HG03575 (cell line): ENCODE measurements at regions not wholly inside any gene's neighbourhood (a gene's known extent, or its start where the extent isn't known, plus 50 kb on each side); places are given as distances from the start of the nearest gene placed in this dataset.
"Not testable (repeated sequence)": the region's sequence is repeated elsewhere in the genome, so short reads cannot be mapped to it uniquely, and the experiment has no call there.

ENCODE experiments used
- ATAC-seq: cut with Tn5 transposase; IDR thresholded peaks from one replicate; pipeline ENCODE4 v1.9.1; 2021; ENCODE audit not compliant: unreplicated experiment, insufficient number of reproducible peaks, low FRiP score; ENCODE audit errors: extremely low read depth

DNA sequence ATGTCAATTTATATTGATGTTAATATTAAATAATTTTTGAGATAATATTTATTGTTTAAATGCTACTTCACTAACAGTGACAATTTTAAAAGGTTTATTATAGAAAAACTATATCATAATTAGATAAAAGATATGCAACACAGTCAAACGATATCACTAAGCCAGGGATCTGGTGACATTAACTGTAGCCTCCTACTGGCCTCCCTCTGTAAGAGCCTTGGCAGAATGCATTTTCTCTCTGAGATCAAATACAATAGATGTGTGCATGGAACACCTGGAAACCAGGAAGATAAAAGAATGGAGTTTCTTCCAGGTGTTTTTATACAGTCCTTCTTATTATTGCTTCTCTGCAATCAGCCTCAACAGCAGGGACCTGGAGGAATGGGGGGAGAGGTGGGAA lies 1762.1 kb downstream of the BRINP3 start:
- no peak for ATAC-seq

DNA sequence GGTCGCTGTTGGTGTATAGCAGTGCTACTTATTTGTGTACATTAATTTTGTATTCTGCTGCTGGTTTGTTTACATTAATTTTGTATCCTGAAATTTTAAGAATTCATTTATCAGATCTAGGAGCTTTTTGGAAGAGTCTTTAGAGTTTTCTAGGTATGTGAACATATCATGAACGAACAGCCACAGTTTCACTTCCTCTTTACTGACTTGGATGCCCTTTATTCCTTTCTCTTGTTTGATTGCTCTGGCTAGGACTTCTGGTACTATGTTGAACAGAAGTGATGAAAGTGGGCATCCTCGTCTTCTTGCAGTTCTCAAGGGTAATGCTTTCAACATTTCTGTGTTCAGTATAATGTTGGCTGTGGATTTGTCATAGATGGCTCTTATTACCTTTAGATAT lies 1757.9 kb downstream of the BRINP3 start:
- ATAC-seq: no peak

DNA sequence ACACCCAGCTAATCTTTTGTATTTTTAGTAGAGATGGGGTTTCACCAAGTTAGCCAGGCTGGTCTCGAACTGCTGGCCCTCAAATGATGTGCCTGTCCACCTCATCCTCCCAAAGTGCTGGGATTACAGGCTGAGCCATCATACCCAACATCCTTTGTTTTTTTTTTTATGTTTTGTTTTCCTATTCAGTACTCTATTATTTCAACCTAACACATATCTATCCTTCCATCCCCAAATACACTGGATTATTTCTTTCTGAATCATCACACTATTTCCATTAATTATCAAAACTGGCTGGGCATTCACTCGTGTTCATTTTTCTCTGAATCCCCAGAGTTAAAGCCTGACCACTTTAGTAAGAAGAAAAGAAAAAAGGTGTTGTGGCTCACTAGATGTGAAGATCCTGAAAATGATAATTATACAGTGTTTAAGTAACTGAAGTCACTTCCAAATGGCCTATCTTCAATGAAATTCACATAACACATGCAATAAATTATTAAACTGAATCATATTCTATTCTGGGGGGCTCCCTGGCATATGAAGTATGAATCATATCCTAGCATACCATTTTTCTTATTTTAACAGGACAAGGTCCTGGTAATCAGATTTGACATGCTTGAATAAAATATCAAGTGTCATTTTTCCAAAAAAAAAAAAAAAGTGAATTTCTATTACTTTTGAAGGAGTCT lies 1754.2 kb downstream of the BRINP3 start:
- ATAC-seq: no peak

DNA sequence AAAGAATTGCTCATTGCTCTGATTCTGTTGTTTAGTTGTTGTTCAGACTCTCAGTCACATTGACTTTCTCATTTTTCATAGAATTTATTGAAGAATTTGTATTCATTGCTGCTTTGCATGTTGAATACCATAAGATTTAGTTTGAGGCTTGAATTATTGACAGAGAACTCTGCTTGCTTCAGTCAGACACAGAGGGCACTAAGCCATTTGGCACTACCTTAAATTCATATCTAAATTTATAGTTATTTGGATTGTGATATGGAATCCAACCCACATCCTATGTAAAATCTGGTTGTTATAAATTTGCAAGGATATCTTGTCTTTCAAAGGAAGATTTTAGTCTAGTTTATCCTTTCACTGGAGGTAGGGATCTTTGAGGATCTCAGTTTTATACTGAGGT lies 1748.6 kb downstream of the BRINP3 start:
- no peak for ATAC-seq

DNA sequence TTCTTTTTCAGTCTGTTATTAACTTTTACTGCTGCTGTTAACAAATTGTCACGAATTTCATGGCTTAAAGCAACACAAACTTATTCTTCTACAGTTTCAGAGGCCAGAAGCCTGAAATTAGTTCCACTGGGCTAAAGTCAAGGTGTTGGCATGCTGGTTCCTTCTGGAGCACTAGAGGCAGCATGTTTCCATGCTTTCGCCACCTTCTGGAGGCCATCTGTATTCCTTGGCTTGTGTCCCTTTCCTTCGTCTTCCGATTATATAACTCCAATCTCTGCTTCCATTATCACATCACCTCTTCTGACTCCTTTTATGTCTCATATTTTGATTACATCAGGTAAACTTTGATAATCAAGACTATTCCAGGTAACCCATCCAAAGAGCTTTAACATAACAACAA lies 1742.1 kb downstream of the BRINP3 start:
- ATAC-seq: no peak

DNA sequence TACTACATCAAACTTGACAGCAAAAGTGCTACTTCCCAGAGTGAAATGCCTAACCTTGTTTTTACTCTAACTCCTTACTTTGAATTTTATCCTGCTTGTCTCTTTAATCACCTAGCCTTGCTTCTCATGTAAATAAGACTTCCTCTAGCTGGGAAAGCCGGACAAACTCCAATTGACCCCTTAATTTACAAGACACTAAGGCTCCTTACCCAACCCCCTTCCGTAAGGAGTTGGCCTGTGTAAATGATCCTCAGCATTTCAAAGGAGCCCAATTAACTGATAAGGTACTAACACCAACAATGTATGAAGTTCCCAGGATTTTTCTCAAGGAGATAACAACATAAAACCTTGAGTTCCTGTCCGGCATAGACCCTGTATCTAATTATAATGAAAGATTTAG lies 1728.4 kb downstream of the BRINP3 start:
- ATAC-seq: not testable (repeated sequence)

DNA sequence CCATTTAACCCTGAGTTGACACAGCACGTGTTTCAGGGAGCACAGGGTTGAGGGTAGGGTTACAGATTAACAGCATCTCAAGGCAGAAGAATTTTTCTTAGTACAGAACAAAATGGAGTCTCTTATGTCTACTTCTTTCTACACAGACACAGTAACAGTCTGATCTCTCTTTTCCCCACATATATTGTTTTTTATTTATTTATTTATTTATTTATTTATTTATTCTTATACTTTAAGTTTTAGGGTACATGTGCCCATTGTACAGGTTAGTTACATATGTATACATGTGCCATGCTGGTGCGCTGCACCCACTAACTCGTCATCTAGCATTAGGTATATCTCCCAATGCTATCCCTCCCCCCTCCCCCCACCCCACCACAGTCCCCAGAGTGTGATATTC lies 1725.6 kb downstream of the BRINP3 start:
- not testable (repeated sequence) for ATAC-seq

DNA sequence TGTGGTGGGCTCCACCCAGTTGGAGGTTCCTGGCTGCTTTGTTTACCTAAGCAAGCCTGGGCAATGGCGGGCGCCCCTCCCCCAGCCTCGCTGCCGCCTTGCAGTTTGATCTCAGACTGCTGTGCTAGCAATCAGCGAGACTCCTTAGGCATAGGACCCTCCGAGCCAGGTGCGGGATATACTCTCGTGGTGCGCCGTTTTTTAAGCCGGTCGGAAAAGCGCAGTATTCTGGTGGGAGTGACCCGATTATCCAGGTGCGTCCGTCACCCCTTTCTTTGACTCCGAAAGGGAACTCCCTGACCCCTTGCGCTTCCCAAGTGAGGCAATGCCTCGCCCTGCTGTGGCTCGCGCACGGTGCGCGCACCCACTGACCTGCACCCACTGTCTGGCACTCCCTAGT lies 1719.9 kb downstream of the BRINP3 start:
- not testable (repeated sequence) for ATAC-seq

DNA sequence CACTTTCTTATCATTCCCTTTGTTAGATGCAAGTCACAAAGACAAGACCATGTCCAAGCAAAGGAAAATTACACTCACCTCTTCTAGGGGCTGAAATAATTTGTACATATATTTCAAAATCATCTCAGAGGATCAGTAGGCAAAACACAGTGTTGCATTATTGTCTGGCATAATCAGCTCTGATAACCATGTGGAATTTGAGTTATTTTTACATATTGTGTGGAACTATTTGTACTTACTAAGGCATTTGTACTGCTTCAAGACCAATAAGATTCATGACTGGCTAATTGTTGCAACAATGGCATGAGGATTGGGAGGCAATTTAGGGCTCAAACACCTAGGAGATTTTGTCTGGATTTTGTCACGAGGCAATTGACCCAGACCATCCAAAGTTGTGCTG lies 1716.4 kb downstream of the BRINP3 start:
- ATAC-seq: no peak

DNA sequence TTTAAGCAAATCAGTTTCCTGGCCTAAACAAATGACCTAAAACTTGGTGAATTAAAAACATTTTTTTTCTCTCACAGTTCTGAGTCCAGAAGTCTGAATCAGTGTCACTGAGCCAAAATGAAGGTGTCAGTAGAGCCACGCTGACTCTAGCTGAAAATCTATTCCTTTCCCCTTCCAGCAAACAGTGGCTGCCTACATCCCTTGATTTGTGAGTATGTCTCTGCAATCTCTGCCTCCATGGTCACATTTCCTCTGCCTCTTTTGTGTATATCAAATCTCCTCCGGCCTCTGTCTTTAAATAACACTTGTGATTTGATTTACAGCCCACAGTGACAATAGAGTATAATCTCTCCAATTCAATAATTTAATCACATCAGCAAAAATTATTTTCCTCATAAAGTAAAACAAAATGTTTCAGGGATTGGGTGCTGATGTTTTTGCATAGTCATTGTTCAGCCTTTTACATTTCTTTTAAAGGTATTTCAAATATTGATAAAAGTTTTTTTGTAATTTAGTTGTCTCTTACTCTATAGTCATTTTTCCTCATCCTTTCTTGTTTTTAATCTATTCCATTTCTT lies 1715.4 kb downstream of the BRINP3 start:
- no peak for ATAC-seq

DNA sequence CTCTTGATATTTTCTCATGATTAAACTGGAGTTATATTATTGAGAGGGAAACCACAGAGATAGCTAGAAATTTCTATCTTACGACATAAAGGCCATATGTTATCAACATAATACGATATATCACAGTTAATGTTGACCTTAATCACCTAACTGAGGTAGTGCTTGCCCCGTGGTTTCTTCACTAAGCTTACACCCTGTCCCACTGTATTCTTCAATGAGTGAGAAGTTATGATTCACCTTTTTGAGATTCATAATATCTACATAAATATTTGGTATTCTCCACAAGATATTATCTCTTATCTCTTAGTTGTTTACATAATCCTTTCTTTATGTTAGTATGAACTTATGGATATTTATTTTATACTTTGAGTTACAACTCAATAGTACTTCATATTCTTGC lies 1714.1 kb downstream of the BRINP3 start:
- ATAC-seq: no peak

DNA sequence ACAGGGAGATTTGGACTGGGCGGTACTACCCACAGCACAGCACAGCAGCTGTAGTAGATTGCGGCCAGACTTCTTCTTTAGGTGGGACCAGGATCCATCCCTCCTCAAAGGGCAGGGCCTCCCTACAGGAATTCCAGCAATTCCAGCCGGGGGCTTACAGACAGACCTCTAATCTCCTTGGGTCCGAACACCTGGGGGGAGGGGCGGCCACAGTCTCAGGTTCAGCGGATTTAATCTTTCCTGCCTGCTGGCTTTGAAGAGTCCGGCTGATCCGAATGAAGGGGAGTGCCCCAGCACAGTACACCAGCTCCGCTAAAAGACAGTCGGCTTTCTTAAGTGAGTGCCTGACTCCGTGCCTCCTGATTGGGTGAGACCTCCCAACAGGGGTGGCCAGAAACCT lies 1708.5 kb downstream of the BRINP3 start:
- no peak for ATAC-seq

DNA sequence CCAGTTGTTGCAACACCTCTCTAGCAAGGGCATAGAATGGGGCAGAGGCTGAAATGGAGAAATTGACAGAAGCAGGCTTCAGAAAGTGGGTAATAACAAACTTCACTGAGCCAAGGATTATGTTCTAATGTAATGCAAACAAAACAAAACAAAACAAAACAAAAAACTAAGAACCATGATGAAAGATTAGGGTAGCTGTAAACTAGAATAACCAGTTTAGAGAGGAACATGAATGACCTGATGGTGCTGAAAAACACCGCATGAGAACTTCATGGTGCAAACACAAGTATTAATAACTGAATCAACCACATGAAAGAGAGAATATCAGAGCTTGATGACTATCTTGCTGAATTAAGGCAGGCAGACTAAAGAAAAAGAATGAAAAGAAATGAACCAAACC lies 1707.7 kb downstream of the BRINP3 start:
- no peak for ATAC-seq

DNA sequence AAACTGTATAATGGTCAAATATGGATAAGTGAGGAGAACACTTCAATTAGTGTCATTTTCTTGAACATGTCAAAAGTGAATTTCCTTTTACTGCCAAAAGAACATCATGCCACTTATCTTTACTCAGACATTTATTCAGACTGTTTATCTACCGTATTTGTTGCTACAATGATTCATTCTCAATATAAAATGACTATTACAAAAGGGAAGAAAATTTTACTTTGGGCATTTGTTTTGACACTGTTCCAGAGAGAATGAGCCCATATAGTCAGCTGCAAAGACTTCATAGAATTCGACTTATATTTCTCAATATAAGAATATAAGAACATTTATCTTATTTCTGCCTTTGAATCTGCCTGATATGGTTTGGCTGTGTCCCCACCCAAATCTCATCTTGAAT lies 1699.1 kb downstream of the BRINP3 start:
- ATAC-seq: no peak

DNA sequence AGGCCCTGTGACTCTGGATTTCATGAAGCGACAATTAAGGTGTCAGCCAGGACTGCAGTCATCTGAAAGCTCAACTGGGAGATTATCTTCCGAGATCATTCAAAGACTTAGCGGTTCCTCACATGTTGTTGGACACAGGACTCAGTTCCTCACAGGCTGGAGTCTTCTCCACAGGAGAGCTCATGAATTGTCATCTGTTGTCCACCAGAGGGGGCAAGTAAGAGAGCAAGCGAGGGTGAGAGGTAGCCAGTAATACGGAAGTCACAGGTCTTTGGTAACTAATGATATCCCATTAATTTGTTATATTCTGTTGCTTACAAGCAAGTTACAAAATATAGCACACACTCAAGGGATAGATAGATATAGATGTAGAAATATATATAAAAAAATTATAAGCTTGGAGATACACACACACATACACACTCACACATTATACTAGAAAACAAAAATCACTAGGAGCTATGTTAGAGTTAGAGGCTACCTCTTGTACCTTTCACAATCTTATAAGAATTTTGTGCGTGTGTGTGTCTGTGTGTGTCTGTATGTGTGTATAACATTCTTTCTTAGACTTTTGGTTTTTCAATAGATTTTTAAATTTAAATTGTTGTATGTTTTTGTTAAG lies 1695.3 kb downstream of the BRINP3 start:
- ATAC-seq: peak; percentile 86

DNA sequence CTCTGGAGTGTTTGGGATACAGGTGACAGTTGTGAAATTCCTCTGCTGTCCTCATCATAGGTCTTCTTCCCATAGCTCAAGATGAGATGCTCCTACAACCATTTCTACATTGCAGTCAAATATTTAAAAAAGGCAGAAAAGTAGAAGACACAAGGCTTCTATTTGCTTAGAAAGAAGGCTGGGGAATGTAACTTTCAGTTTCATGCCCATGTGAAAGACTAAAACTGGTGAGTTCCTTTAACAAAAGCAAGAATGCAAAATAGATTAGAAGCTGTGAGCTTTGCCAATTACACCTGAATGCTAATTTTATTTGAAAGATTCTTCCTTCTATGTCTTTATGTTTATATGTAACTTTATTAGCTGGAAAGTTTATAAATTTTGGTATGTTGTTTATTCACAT lies 1682.7 kb downstream of the BRINP3 start:
- no peak for ATAC-seq

DNA sequence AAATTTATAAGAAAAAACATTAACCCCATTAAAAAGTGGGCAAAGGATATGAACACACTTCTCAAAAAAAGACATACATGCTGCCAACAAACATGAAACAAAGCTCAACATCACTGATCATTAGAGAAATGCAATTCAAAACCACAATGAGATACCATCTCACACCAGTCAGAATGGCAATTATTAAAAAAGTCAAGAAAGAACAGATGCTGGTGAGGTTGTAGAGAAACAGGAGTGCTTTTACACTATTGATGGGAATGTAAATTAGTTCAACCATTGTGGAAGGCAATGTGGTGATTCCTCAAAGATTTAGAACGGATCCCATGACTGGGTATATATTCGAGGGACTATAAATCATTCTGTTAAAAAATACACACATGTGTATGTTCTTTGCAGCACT lies 1665.5 kb downstream of the BRINP3 start:
- ATAC-seq: not testable (repeated sequence)

DNA sequence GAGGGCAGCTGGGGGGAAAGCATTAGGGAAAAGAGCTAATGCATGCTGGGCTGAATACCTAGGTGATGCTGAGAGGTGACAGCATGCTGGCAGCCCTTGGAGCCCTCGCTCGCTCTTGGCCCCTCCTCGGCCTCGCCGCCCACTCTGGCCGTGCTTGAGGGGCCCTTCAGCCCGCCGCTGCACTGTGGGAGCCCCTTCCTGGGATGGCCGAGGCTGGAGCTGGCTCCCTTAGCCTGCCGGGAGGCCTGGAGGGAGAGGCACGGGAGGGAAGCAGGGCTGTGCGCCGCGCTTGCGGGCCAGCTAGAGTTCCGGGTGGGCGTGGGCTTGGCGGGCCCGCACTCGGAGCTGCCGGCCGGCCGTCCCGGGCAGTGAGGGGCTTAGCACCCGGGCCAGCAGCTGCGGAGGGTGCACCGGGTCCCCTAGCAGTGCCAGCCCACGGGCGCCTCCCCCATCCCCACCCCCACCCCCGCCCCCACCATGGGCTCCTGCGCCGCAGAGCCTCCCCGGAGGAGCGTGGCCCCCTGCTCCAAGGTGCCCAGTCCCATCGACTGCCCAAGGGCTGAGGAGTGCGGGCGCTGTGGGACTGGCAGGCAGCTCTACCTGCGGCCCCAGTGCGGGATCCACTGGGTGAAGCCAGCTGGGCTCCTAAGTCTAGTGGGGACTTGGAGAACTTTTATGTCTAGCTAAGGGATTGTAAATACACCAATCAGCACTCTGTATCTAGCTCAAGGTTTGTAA lies 1664.7 kb downstream of the BRINP3 start:
- ATAC-seq: not testable (repeated sequence)

DNA sequence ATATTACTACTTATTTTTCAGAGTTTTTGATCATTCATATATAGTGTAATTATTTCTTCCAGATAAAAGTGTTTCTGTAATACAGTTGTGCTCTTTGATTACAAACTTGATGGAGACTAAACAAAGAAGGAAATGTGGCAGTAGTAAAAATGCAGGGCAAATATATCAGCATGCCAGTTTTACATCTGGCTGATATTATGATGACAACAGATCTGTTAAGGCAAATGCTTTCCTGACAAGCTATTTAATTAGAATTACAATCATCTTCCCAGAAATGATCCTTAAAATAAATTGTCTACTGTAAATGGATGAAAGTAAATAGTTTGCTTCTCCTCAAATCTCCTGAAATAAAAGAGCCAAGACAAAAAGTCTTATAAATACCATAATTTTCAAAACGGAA lies 1659.8 kb downstream of the BRINP3 start:
- no peak for ATAC-seq

DNA sequence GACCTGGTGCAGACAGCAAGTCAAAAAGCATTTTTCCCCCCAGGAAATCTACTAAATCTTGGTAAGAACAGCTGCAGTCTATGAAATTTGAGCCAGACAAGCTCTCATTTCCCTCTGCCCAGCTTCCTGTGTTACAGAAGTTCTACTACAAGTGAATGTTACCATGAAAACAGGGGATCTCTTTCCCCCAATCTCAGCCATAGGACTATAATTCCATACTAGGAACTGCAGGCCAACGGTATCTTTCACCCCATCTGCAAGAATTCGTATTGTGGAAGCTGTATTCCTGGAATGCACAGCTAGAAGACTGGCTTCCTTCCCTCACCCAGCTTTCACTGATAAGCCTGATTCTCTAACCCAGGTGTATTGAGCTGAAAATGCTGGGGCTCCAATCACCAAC lies 1655.4 kb downstream of the BRINP3 start:
- no peak for ATAC-seq
